NB4 (cell line): ENCODE measurements at regions not wholly inside any gene's neighbourhood (a gene's known extent, or its start where the extent isn't known, plus 50 kb on each side); places are given as distances from the start of the nearest gene placed in this dataset.

ENCODE experiments used
- DNase-seq: peaks from one replicate; pipeline ENCODE4 v3.0.0; 2010; ENCODE audit warnings: low read depth
- H3K4me3 ChIP-seq: one replicate; pipeline ENCODE4 v1.5.1; 2011; ENCODE audit warnings: mild to moderate bottlenecking, low read depth, low read length, moderate library complexity
- CTCF ChIP-seq: IDR thresholded peaks from one replicate; pipeline ENCODE4 v1.5.1; 2012; ENCODE audit warnings: low read depth, low read length
- MAX ChIP-seq: IDR thresholded peaks from 2 replicates; pipeline ENCODE4 v1.6.1; 2011; ENCODE audit warnings: low read depth, low read length
- MYC ChIP-seq: IDR thresholded peaks from 2 replicates; pipeline ENCODE4 v1.6.1; 2011; ENCODE audit warnings: low read depth, low read length
- POLR2A ChIP-seq: IDR thresholded peaks from 2 replicates; pipeline ENCODE4 v1.6.1; 2011; ENCODE audit warnings: mild to moderate bottlenecking; ENCODE audit not compliant: insufficient read length; ENCODE audit errors: extremely low read depth

DNA sequence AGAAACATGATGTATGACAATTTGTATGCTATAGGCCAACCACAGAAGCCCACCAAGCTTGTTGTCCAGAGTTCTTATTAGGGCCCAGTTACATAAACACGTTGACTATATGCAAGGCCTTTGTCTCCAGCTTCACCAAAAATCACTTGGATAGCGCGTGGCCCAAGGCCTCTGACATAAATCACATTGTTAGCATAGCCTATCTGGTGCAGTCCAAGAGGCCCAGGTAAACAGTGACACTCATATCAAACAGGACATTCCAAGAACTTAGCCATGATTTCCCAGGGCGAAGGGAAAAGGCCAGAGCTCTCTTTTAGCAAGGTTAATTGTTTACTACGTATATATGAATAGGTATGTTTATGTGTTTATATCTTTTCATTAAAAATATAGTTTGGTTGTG is 337.2 kb upstream of the CELF2 start:
- H3K4me3 ChIP-seq: no peak overlapping the region
- no peak for TF ChIP-seq CTCF
- TF ChIP-seq POLR2A: no peak
- TF ChIP-seq MYC: no peak
- TF ChIP-seq MAX: no peak
- DNase-seq: no peak

DNA sequence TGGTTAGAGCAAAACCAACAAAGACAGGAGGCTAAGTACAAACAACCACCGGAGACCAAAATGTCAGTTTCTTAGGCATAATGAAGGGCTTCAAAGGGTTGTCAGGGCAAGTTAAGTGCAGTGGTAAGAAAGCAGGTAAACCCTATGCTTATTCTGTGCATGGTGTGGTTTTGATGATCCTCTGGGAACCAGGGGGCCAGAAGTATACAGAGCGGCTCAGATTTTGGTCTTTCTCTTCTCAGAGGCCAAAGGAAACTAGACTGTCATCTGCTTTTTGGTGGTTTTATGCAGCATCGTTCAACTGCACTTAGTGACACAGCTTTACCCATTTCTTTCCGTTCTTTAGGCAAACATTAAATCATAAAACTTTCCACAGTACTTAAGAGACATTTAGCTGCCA is 332.7 kb upstream of the CELF2 start:
- H3K4me3 ChIP-seq: no peak overlapping the region
- no peak for TF ChIP-seq MYC
- TF ChIP-seq MAX: no peak
- TF ChIP-seq POLR2A: no peak
- no peak for TF ChIP-seq CTCF
- no peak for DNase-seq

DNA sequence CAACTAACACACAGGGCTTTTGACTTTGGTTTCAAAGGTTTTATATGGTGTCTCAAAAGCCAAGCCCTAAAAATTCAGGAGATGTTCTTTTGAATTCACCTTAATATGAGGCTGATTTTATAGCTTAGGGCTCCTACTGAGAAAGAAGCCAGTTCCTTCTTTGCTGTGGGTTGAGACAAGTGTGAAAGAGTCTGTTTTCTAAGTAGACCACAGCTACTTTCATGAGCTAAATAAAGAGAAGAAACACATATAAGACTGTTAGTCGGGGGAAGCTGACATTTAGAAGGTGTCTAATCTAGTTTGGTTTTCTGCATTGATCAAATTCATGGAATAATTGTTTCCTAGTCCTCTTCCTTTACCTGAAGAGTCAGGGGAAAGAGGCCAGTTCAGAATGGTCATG is 332.1 kb upstream of the CELF2 start:
- no peak overlapping the region for H3K4me3 ChIP-seq
- TF ChIP-seq CTCF (no peak), MAX (no peak), MYC (no peak), POLR2A (no peak)
- no peak for DNase-seq

DNA sequence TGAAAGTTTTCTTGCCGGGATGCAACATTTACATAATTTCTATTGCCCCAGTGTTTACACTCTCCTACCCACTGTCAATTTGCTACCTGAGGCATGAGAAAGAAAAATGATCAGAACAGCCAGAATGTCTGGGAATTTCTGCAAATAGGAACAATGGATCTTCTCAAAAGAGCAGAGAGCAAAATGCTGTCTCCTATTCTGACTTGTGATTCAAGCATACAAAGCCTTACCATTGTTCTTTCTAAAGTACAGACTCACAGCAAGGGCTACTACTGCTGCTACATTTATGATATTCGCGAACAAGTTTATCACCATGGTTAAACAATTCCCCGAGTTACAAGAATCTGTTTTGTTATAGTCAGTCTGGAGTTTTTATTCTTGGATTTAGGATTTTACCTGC is 329.9 kb upstream of the CELF2 start:
- no peak overlapping the region for H3K4me3 ChIP-seq
- no peak for DNase-seq
- TF ChIP-seq CTCF (no peak), MAX (no peak), MYC (no peak), POLR2A (no peak)

- peak; percentile 4 for DNase-seq
- no peak overlapping the region for H3K4me3 ChIP-seq
Measured at GRCh38 chr10:10699427-10699826, 318.2 kb upstream of the CELF2 start.

More at GRCh38 chr10:10699427-10699826, 318.2 kb upstream of the CELF2 start:
- TF ChIP-seq CTCF: no peak
- no peak for TF ChIP-seq POLR2A
